HG03135 (cell line): ENCODE measurements at regions not wholly inside any gene's neighbourhood (a gene's known extent, or its start where the extent isn't known, plus 50 kb on each side); places are given as distances from the start of the nearest gene placed in this dataset.
A peak's percentile ranks its signal among the peaks of the same experiment; 100 is the strongest.
"Not testable (repeated sequence)": the region's sequence is repeated elsewhere in the genome, so short reads cannot be mapped to it uniquely, and the experiment has no call there.

Experiments used
- ATAC-seq: cut with Tn5 transposase; IDR thresholded peaks from one replicate; pipeline ENCODE4 v1.9.1; 2021; ENCODE audit warnings: mild to moderate bottlenecking, moderate library complexity; ENCODE audit not compliant: unreplicated experiment

GRCh38 chr4:126853715-126854114, 779.0 kb upstream of the INTU start:
- ATAC-seq: peak; percentile 76

GRCh38 chr4:126856906-126857305, 775.9 kb upstream of the INTU start:
- ATAC-seq: no peak

GRCh38 chr4:126859314-126859713, 773.4 kb upstream of the INTU start:
- no peak for ATAC-seq

GRCh38 chr4:126859872-126860271, 772.9 kb upstream of the INTU start:
- no peak for ATAC-seq

- ATAC-seq: no peak
These were observed 772.4 kb upstream of the INTU start for GRCh38 chr4:126860308-126860707.

- ATAC-seq: no peak
These were observed 762.8 kb upstream of the INTU start for GRCh38 chr4:126869967-126870366.

- ATAC-seq: no peak
These were observed 760.9 kb upstream of the INTU start for GRCh38 chr4:126871810-126872209.

GRCh38 chr4:126874533-126874932, 758.2 kb upstream of the INTU start:
- no peak for ATAC-seq

GRCh38 chr4:126888968-126889367, 743.8 kb upstream of the INTU start:
- no peak for ATAC-seq

- no peak for ATAC-seq
These were observed 742.4 kb upstream of the INTU start for GRCh38 chr4:126890383-126890782.

- no peak for ATAC-seq
These were observed 741.8 kb upstream of the INTU start for GRCh38 chr4:126890994-126891393.

GRCh38 chr4:126894963-126895362, 737.8 kb upstream of the INTU start:
- ATAC-seq: no peak

- no peak for ATAC-seq
These were observed 736.7 kb upstream of the INTU start for GRCh38 chr4:126895988-126896570.

- no peak for ATAC-seq
These were observed 735.7 kb upstream of the INTU start for GRCh38 chr4:126897038-126897437.

- no peak for ATAC-seq
These were observed 733.9 kb upstream of the INTU start for GRCh38 chr4:126898815-126899214.

GRCh38 chr4:126899331-126899801, 733.4 kb upstream of the INTU start:
- ATAC-seq: no peak

- ATAC-seq: no peak
These were observed 726.3 kb upstream of the INTU start for GRCh38 chr4:126906466-126906865.

GRCh38 chr4:126907389-126907788, 725.4 kb upstream of the INTU start:
- no peak for ATAC-seq

GRCh38 chr4:126916049-126916625, 716.6 kb upstream of the INTU start:
- no peak for ATAC-seq

GRCh38 chr4:126916626-126917140, 716.1 kb upstream of the INTU start:
- ATAC-seq: no peak

- ATAC-seq: not testable (repeated sequence)
These were observed 710.3 kb upstream of the INTU start for GRCh38 chr4:126922328-126922938.

- no peak for ATAC-seq
These were observed 708.5 kb upstream of the INTU start for GRCh38 chr4:126924237-126924636.
